WTC11 (cell line): ENCODE measurements at regions not wholly inside any gene's neighbourhood (a gene's known extent, or its start where the extent isn't known, plus 50 kb on each side); places are given as distances from the start of the nearest gene placed in this dataset.

Experiments
- ATAC-seq: fragments of 200-7000 bp; cut with Tn5 transposase; 2 replicates; pipeline ENCODE4 v1.10.0; 2021; ENCODE audit warnings: mild to moderate bottlenecking, moderate library complexity
- CTCF ChIA-PET: fragments of 300-600 bp; sonication (Branson Sonifier 250); formaldehyde crosslinking; loops from one replicate; lab custom pipeline; 2021; ENCODE audit warnings: antibody characterized with exemption; lab: Charles Lee
- POLR2A ChIA-PET: fragments of 350-600 bp; sonication (Branson Sonifier 250); formaldehyde crosslinking; loops from one replicate; lab custom pipeline; 2021; ENCODE audit warnings: antibody characterized with exemption; lab: Charles Lee
- DNase-seq: peaks from one replicate; pipeline ENCODE4 v3.0.0; 2021; ENCODE audit warnings: low spot score
- H3K27ac Mint-ChIP-seq: 2 replicates; pipeline ENCODE4 v1.8.0; 2021; ENCODE audit warnings: mixed read lengths
- H3K27me3 Mint-ChIP-seq: 2 replicates; pipeline ENCODE4 v1.8.0; 2021; ENCODE audit warnings: low read depth, mild to moderate bottlenecking, moderate library complexity, mixed read lengths
- H3K36me3 Mint-ChIP-seq: 2 replicates; pipeline ENCODE4 v1.8.0; 2021; ENCODE audit warnings: mixed read lengths
- H3K4me1 Mint-ChIP-seq: 2 replicates; pipeline ENCODE4 v1.8.0; 2022; ENCODE audit warnings: mixed read lengths
- H3K4me3 Mint-ChIP-seq: 2 replicates; pipeline ENCODE4 v1.8.0; 2021; ENCODE audit warnings: mild to moderate bottlenecking, moderate library complexity, mixed read lengths
- H3K9me3 Mint-ChIP-seq: 2 replicates; pipeline ENCODE4 v1.8.0; 2021; ENCODE audit warnings: mixed read lengths
- ATF1 ChIP-seq: sonication (generic); formaldehyde crosslinking; IDR thresholded peaks from 2 replicates; pipeline ENCODE4 v1.8.1; 2023; ENCODE audit warnings: mild to moderate bottlenecking, moderate library complexity, missing genetic modification reagents
- ELF4 ChIP-seq: sonication (generic); formaldehyde crosslinking; IDR thresholded peaks from 2 replicates; pipeline ENCODE4 v1.8.1; 2022; ENCODE audit warnings: low read depth, mild to moderate bottlenecking, moderate library complexity, missing genetic modification reagents
- EMX1 ChIP-seq: fragments of 250-450 bp; sonication (Bioruptor Pico); IDR thresholded peaks from 2 replicates; pipeline ENCODE4 v1.8.0; 2021; ENCODE audit warnings: mild to moderate bottlenecking
- IRF1 ChIP-seq: sonication (generic); formaldehyde crosslinking; IDR thresholded peaks from 2 replicates; pipeline ENCODE4 v1.8.0; 2023; ENCODE audit warnings: missing genetic modification reagents
- NFATC4 ChIP-seq: fragments of 250-450 bp; sonication (Bioruptor Pico); IDR thresholded peaks from 2 replicates; pipeline ENCODE4 v1.9.0; 2021; ENCODE audit warnings: mild to moderate bottlenecking
- NR1H2 ChIP-seq: sonication (generic); formaldehyde crosslinking; IDR thresholded peaks from 2 replicates; pipeline ENCODE4 v1.9.0; 2021; ENCODE audit warnings: mild to moderate bottlenecking, moderate library complexity, missing genetic modification reagents
- PRDM15 ChIP-seq: sonication (generic); formaldehyde crosslinking; IDR thresholded peaks from 2 replicates; pipeline ENCODE4 v1.8.0; 2022; ENCODE audit warnings: missing genetic modification reagents
- SP1 ChIP-seq: sonication (generic); formaldehyde crosslinking; conservative IDR thresholded peaks from 2 replicates; pipeline ENCODE4 v1.8.1; 2022; ENCODE audit warnings: missing genetic modification reagents
- ZNF219 ChIP-seq: sonication (generic); formaldehyde crosslinking; IDR thresholded peaks from 2 replicates; pipeline ENCODE4 v1.8.0; 2023; ENCODE audit warnings: missing genetic modification reagents, mild to moderate bottlenecking, borderline replicate concordance
- ZNF423 ChIP-seq: fragments of 250-450 bp; sonication (Bioruptor Pico); IDR thresholded peaks from 2 replicates; pipeline ENCODE4 v2.1.2; 2022; ENCODE audit warnings: mild to moderate bottlenecking, moderate library complexity
- ZNF532 ChIP-seq: fragments of 250-450 bp; sonication (Bioruptor Pico); IDR thresholded peaks from 2 replicates; pipeline ENCODE4 v1.9.0; 2021; ENCODE audit warnings: mild to moderate bottlenecking, borderline replicate concordance
- ZNF671 ChIP-seq: fragments of 250-450 bp; sonication (Bioruptor Pico); IDR thresholded peaks from 2 replicates; pipeline ENCODE4 v1.8.0; 2021; ENCODE audit warnings: mild to moderate bottlenecking
- TF ChIP-seq, protein P1 (sequence below): sonication (generic); formaldehyde crosslinking; IDR thresholded peaks from 2 replicates; pipeline ENCODE4 v1.8.1; 2022; ENCODE audit warnings: mild to moderate bottlenecking, moderate library complexity, missing genetic modification reagents
- TF ChIP-seq, protein P2 (sequence below): sonication (generic); formaldehyde crosslinking; IDR thresholded peaks from 2 replicates; pipeline ENCODE4 v1.8.0; 2022; ENCODE audit warnings: mild to moderate bottlenecking, missing genetic modification reagents
- TF ChIP-seq, protein P3 (sequence below): sonication (generic); formaldehyde crosslinking; IDR thresholded peaks from 2 replicates; pipeline ENCODE4 v1.8.1; 2023; ENCODE audit warnings: mild to moderate bottlenecking, missing genetic modification reagents

DNA sequence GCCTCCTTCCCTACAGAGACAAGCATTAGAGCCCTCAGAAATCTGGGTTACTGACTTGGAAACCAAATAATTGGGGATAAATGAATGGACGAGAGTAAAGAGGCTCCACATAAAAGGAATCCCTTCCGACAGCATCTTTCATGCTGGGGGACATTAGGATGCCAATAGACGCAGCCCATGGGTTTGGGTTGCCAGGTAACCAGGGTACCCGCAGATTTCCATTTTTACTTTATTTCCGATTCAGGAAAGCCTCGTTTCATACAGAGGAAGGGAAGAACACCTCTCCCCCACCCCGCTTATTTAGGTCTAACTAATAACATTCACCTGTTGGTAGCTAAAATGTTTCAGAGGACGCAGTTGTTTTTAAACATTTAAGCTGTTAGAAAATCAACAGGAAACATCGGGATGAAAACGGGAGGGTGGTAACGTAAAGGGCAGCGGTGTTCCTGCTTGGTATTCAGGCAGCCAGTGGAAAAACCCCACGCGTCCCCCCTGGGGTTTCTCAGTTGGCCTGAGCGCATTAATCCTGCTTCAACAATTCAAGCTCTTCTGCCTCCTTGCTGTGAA lies 179.5 kb downstream of the YTHDC2 start:
- CTCF ChIA-PET = interaction anchor here (1.0 to 1.6 kb wide), 5 partner anchors 10 to 114 kb away, joined by 3 to 11 read pairs (median 3); no protein-coding TSS in a partner anchor
- Mint-ChIP-seq H3K36me3 (no peaks in the 10 kb centered on the region), H3K4me3 (peak overlapping the region; percentile 52), H3K4me1 (peaks cover 38% of the 10 kb centered on the region), H3K27ac (no peak overlapping the region), H3K27me3 (no peaks in the 10 kb centered on the region), H3K9me3 (peaks cover 16% of the 10 kb centered on the region)
- DNase-seq (peak; percentile 44), ATAC-seq (peak; percentile 74)
- POLR2A ChIA-PET = no interaction called here
- peak; percentile 23; the same call in 1 of the 2 replicates for TF ChIP-seq ZNF423
- TF ChIP-seq, protein P1, sequence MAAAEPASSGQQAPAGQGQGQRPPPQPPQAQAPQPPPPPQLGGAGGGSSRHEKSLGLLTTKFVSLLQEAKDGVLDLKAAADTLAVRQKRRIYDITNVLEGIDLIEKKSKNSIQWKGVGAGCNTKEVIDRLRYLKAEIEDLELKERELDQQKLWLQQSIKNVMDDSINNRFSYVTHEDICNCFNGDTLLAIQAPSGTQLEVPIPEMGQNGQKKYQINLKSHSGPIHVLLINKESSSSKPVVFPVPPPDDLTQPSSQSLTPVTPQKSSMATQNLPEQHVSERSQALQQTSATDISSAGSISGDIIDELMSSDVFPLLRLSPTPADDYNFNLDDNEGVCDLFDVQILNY (CRISPR knock-in tag) = no peak
- TF ChIP-seq ZNF219 = no peak
- no peak for TF ChIP-seq ELF4 (CRISPR knock-in tag)
- no peak for TF ChIP-seq EMX1 (CRISPR knock-in tag)
- TF ChIP-seq, protein P2, sequence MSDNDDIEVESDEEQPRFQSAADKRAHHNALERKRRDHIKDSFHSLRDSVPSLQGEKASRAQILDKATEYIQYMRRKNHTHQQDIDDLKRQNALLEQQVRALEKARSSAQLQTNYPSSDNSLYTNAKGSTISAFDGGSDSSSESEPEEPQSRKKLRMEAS (CRISPR knock-in tag) = no peak

GRCh38 chr5:113693701-113694100 lies 180.2 kb downstream of the YTHDC2 start:
- Mint-ChIP-seq H3K36me3 (peaks cover 2% of the 10 kb centered on the region; the same call in 1 of the 2 replicates), H3K4me1 (peaks cover 38% of the 10 kb centered on the region), H3K27ac (peak overlapping the region; percentile 1; the same call in 1 of the 2 replicates), H3K27me3 (no peaks in the 10 kb centered on the region), H3K4me3 (peak overlapping the region; percentile 52), H3K9me3 (peaks cover 16% of the 10 kb centered on the region)
- TF ChIP-seq IRF1 (CRISPR knock-in tag) = no peak
- no peak for TF ChIP-seq PRDM15 (CRISPR knock-in tag)
- TF ChIP-seq, protein P3, sequence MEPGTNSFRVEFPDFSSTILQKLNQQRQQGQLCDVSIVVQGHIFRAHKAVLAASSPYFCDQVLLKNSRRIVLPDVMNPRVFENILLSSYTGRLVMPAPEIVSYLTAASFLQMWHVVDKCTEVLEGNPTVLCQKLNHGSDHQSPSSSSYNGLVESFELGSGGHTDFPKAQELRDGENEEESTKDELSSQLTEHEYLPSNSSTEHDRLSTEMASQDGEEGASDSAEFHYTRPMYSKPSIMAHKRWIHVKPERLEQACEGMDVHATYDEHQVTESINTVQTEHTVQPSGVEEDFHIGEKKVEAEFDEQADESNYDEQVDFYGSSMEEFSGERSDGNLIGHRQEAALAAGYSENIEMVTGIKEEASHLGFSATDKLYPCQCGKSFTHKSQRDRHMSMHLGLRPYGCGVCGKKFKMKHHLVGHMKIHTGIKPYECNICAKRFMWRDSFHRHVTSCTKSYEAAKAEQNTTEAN (CRISPR knock-in tag) = no peak
- TF ChIP-seq ATF1 (CRISPR knock-in tag) = no peak
- TF ChIP-seq NFATC4 (CRISPR knock-in tag) = no peak
- TF ChIP-seq ZNF671 (CRISPR knock-in tag) = no peak
- TF ChIP-seq NR1H2 = no peak
- TF ChIP-seq ZNF532 = no peak
- TF ChIP-seq SP1 (CRISPR knock-in tag) = no peak
- TF ChIP-seq ZNF219 = no peak
- CTCF ChIA-PET = interaction anchor here (1.0 to 1.6 kb wide), 5 partner anchors 11 to 113 kb away, joined by 3 to 11 read pairs (median 3); no protein-coding TSS in a partner anchor
- DNase-seq = no peak
- POLR2A ChIA-PET = no interaction called here
- no peak for ATAC-seq
